AG04450 (cell line): ENCODE measurements at regions not wholly inside any gene's neighbourhood (a gene's known extent, or its start where the extent isn't known, plus 50 kb on each side); places are given as distances from the start of the nearest gene placed in this dataset.

Experiments
- CTCF ChIA-PET: fragments of 300-600, 350-600 bp; formaldehyde crosslinking; extraction: SDS; loops from one replicate; lab custom pipeline; 2022; ENCODE audit warnings: antibody characterized with exemption, inconsistent platforms; lab: Charles Lee
- POLR2A ChIA-PET: fragments of 350-600 bp; formaldehyde crosslinking; extraction: SDS; loops from one replicate; lab custom pipeline; 2021; ENCODE audit warnings: antibody characterized with exemption, inconsistent platforms; lab: Yijun Ruan, JAX
- DNase-seq: peaks from one replicate; pipeline ENCODE4 v3.0.0-alpha.2; 2011; ENCODE audit warnings: low read depth, low spot score
- H3K27ac ChIP-seq: one replicate; pipeline ENCODE4 v1.5.1; 2012; ENCODE audit warnings: low read depth, low read length, control low read depth
- H3K27me3 ChIP-seq: one replicate; pipeline ENCODE4 v1.6.0; 2012; ENCODE audit warnings: low read length; ENCODE audit not compliant: control insufficient read depth, insufficient read depth
- H3K4me3 ChIP-seq: 2 replicates; pipeline ENCODE4 v1.5.1; 2011; ENCODE audit warnings: mild to moderate bottlenecking, low read depth, low read length, control low read depth
- H3K9me3 ChIP-seq: 2 replicates; pipeline ENCODE4 v1.5.1; 2012; ENCODE audit warnings: low read length; ENCODE audit not compliant: control insufficient read depth, insufficient read depth
- CTCF ChIP-seq: IDR thresholded peaks from 2 replicates; pipeline ENCODE4 v1.5.1; 2011; ENCODE audit warnings: low read depth, low read length, control low read depth, inconsistent platforms

- Histone ChIP-seq H3K4me3 (no peak overlapping the region), H3K27ac (no peak overlapping the region), H3K27me3 (peaks cover 1% of the 10 kb centered on the region), H3K9me3 (no peaks in the 10 kb centered on the region)
- ChIA-PET POLR2A (no interaction called here), CTCF (no interaction called here)
- TF ChIP-seq CTCF: no peak
- no peak for DNase-seq
Observed at GRCh38 chr15:34665498-34666116, 82.2 kb upstream of the GOLGA8B start.

GRCh38 chr15:34664418-34664817, 81.0 kb upstream of the GOLGA8B start:
- Histone ChIP-seq H3K27ac (no peak overlapping the region), H3K27me3 (no peaks in the 10 kb centered on the region), H3K4me3 (no peak overlapping the region), H3K9me3 (no peaks in the 10 kb centered on the region)
- no peak for TF ChIP-seq CTCF
- no peak for DNase-seq
- POLR2A ChIA-PET: no interaction called here
- CTCF ChIA-PET: interaction anchor here (1.4 kb wide), 1 partner anchor 44 kb away, joined by 7 read pairs; no protein-coding TSS in a partner anchor

GRCh38 chr15:34663101-34663500, 79.7 kb upstream of the GOLGA8B start:
- H3K27me3 ChIP-seq: no peaks in the 10 kb centered on the region
- no peak overlapping the region for H3K27ac ChIP-seq
- TF ChIP-seq CTCF: no peak
- no peak for DNase-seq
- no peak overlapping the region for H3K4me3 ChIP-seq
- ChIA-PET POLR2A (no interaction called here), CTCF (interaction anchor here (1.4 kb wide), 1 partner anchor 45 kb away, joined by 7 read pairs; no protein-coding TSS in a partner anchor)
- no peaks in the 10 kb centered on the region for H3K9me3 ChIP-seq

- CTCF ChIA-PET: interaction anchor here (0.6 kb wide), 1 partner anchor 51 kb away, joined by 3 read pairs; no protein-coding TSS in a partner anchor
- Histone ChIP-seq H3K27ac (no peak overlapping the region), H3K27me3 (no peaks in the 10 kb centered on the region), H3K4me3 (no peak overlapping the region), H3K9me3 (no peaks in the 10 kb centered on the region)
- POLR2A ChIA-PET: no interaction called here
- DNase-seq: no peak
- TF ChIP-seq CTCF: no peak
Observed at GRCh38 chr15:34659056-34659455, 75.6 kb upstream of the GOLGA8B start.

GRCh38 chr15:34657469-34658127, 74.1 kb upstream of the GOLGA8B start:
- no peak for TF ChIP-seq CTCF
- Histone ChIP-seq H3K9me3 (no peaks in the 10 kb centered on the region), H3K27ac (no peak overlapping the region), H3K27me3 (no peaks in the 10 kb centered on the region), H3K4me3 (no peak overlapping the region)
- ChIA-PET CTCF (no interaction called here), POLR2A (no interaction called here)
- DNase-seq: no peak
